ENCODE measurements at regions not wholly inside any gene's neighbourhood (a gene's known extent, or its start where the extent isn't known, plus 50 kb on each side); places are given as distances from the start of the nearest gene placed in this dataset.
"Not testable (repeated sequence)": the region's sequence is repeated elsewhere in the genome, so short reads cannot be mapped to it uniquely, and the experiment has no call there.

GRCh38 chr7:142602183-142602582, 147.1 kb upstream of the PRSS1 start:
- no peak for DNase-seq

DNA sequence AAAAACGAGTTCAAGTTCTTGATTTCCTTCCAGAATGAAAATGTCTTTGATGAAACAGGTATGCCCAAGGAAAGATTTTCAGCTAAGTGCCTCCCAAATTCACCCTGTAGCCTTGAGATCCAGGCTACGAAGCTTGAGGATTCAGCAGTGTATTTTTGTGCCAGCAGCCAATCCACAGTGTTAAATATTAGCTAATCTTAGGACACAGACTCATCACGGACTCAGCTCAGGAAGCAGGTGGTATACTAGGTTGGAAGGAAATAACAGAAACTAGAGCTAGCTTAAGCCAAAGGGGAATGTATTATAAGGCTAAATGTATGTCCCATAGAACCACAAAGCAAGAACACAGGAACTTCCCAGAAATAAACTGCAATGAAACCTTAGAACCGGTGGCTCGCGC, 151.0 kb upstream of the PRSS1 start:
- DNase-seq = no peak

- no peak for DNase-seq
Observed at GRCh38 chr7:142597547-142597946, 151.7 kb upstream of the PRSS1 start.

GRCh38 chr7:142595816-142596516, 153.3 kb upstream of the PRSS1 start:
- no peak for DNase-seq

- DNase-seq = no peak
Observed at GRCh38 chr7:142594078-142594477, 155.2 kb upstream of the PRSS1 start.

- DNase-seq = no peak
Observed at GRCh38 chr7:142593106-142593505, 156.2 kb upstream of the PRSS1 start.

DNA sequence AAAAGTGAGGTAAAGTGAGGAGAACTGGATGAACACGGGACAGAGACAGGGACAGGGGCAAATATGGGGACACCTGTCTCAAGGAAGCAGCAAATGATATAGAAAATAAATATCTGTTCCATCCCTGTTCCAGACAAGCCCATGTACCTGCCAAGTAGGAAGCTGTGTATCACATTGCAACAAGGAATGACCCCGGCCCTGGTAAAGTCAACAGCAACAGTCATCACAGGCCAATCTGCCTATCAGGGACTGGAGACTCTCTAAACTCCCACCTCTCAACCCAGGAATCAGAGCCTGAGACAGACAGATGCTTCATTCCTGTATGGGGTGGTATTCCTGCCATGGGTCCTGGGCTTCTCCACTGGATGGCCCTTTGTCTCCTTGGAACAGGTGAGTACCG, 156.6 kb upstream of the PRSS1 start:
- no peak for DNase-seq

DNA sequence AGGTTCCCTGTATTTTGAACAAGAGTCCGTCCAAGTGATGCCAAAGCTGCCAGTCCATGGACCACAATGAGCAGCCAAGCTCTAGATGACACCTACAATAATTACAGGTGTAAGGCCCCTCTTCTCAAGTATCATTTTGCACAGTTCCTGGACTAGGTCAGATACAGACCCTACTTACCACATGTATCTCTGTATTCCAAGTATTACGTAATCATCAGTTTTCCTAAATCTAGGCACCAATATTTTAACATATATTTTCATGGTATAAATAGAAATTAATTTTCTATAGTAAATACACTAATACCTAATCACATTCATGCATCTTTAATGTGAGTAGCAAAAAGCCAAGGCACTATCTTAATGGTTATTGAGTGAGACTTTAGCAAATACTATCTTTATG, 157.0 kb upstream of the PRSS1 start:
- no peak for DNase-seq

DNA sequence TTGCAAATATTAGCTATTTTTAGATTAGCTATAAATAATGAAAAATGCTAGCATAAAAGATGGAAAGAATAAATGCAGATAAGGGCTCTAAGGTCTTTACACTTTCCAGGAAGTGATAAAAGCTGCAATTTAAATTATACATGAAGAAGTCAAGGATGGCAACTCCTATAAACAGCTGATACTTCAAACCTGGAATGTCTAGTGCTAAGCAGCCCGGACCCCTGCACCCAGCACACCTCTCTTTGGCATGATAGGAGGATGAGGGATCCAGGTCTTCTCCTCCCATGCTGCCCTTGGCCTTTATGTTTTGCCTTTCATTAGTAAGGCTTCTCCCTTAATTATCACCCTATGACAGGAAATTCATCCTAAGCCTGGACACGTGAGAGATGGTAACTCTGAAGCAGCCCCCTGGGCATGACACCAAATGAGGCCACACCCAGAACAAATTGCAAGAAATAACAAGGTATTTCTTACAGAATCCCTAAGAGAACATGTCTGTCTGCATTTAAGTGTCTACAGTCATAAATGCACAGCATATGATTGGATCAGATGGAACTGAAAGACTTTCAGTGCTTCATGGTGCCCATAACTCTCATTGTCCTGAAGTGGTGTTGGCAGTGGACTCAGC, 158.3 kb upstream of the PRSS1 start:
- DNase-seq = no peak

DNA sequence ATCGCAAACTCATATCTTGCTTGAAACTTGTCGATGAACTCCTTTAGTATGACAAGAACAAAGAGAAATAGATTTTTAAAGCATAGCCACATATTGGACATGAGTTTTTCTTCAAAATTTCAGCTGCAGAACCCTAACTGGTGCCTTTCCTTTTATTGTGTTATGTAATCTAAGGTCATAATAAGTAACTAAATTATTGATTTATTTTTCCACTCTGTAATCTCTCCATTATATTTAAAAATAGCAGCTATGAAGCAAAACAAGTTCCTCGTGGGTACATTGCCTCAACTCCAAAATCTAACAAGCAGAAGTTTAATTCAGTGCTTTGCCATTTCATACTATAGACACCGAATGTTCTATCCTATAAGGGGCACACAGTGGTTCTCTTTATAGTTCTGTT, 159.2 kb upstream of the PRSS1 start:
- DNase-seq = no peak

- DNase-seq = peak; percentile 16
Observed at GRCh38 chr7:142587578-142588191, 161.6 kb upstream of the PRSS1 start.

GRCh38 chr7:142586611-142587010, 162.7 kb upstream of the PRSS1 start:
- DNase-seq = no peak

DNA sequence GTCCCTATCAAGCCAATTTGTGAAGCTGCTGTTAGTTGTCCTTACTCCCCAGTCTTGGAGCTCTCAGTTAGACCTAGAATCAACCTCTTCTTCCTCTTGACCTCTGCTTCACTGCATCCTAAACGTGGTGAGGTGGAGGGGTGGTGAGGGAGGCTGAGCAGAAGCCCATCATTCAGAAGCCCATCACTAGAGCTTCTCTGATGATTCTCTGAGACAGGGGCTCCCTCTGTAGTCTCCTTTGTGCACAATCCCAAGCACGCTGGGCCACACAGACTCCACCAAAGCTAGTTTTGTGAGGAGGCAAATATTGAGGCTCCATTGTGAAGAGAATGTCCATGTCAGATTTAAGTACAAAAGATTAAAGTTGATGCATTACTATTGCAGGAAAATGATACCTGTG, 163.8 kb upstream of the PRSS1 start:
- no peak for DNase-seq

- DNase-seq = no peak
Observed at GRCh38 chr7:142584765-142585164, 164.5 kb upstream of the PRSS1 start.

GRCh38 chr7:142583446-142583845, 165.8 kb upstream of the PRSS1 start:
- DNase-seq = no peak

DNA sequence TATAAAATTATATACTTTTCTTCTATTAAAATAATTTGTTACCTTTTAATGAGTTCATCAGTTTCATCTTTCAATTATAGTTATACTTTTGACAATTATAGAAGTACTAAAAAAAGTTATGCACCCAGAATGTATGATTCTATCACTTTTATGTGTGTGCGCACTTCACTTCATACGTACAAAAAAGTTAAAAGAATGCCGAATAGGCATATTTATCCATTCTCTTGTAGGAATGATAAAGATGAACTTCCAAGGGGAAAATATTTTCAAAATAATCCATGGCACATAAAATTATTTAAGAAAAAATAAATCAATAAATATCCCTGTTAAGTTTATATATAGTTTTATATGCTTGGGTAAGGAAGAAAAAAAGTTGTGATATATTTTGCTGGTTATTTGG, 166.9 kb upstream of the PRSS1 start:
- no peak for DNase-seq

- no peak for DNase-seq
Observed at GRCh38 chr7:142581341-142581740, 167.9 kb upstream of the PRSS1 start.

- no peak for DNase-seq
Observed at GRCh38 chr7:142579946-142580345, 169.3 kb upstream of the PRSS1 start.

DNA sequence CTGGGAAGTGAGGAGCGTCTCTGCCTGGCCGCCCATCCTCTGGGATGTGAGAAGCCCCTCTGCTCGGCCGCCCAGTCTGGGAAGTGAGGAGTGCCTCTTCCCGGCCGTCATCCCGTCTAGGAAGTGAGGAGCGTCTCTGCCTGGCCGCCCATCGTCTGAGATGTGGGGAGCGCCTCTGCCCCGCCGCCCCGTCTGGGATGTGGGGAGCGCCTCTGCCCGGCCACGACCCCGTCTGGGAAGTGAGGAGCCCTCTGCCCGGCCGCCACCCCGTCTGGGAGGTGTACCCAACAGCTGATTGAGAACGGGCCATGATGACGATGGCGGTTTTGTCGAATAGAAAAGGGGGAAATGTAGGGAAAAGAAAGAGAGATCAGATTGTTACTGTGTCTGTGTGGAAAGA, 173.9 kb upstream of the PRSS1 start:
- DNase-seq = not testable (repeated sequence)

- DNase-seq = no peak
Observed at GRCh38 chr7:142571581-142571980, 177.7 kb upstream of the PRSS1 start.

DNA sequence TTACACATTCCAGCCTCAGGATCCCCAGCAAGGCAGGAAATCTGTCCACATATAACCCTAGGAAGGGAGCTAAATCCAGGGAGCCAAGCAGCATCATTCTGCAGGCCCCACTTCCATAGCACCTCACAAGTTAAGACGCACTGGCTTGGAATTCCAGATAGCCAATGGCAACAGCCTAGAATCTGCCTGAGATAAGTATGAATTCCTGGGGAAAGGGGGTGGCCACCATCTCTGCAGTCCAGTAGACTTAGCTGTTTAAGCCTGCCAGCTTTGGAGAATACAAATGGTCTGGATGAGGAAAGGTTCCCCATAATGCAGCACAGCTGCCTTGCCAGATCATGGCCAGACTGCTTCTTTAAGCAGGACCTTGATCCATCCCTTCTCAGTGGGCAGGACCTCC, 179.4 kb upstream of the PRSS1 start:
- no peak for DNase-seq

- no peak for DNase-seq
Observed at GRCh38 chr7:142568435-142569097, 180.7 kb upstream of the PRSS1 start.

- no peak for DNase-seq
Observed at GRCh38 chr7:142567201-142568075, 181.8 kb upstream of the PRSS1 start.
